HG03442 (cell line): ENCODE measurements at regions not wholly inside any gene's neighbourhood (a gene's known extent, or its start where the extent isn't known, plus 50 kb on each side); places are given as distances from the start of the nearest gene placed in this dataset.

Experiments used
- ATAC-seq: cut with Tn5 transposase; IDR thresholded peaks from one replicate; pipeline ENCODE4 v1.9.1; 2021; ENCODE audit warnings: mild to moderate bottlenecking, moderate library complexity; ENCODE audit not compliant: unreplicated experiment

DNA sequence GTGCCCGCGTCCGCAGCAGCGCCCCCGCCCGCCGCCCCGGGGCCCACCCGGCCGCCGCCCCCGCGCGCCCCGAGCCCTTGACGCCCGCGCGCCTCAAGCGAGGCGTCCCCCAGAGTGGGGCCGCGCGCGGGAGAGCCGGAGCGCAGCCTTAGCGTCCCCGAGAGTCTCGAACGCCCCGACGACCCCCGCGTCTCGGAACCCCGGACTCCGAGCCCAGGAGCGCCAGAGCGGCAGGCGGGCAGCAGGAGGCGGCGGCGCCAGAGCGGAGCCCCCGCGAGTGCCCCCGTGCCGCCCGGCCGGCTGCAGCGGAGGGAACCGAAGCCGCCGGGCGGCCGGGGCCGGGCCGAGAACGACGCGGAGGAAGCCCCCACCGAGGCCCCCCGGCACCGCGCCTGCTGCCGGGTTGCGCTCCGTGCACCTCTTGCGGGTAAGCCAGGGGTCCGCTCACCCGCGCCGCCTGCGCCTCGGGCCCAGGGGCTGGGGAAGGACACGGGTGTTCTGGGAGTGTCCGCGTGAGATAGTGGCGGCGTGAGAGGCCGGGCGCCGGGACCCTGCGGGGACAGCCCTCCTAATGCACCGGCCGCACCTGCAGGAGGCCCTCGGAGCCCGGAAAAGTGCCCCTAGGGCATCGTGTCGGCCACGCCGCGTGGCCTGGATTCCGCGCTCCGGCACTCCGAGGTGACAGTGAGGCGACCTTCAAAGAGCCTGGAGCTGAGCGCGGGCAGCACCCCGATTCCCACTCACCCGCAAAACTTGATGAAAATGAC is 52.0 kb upstream of the ULK4 start:
- peak; percentile 9 for ATAC-seq

DNA sequence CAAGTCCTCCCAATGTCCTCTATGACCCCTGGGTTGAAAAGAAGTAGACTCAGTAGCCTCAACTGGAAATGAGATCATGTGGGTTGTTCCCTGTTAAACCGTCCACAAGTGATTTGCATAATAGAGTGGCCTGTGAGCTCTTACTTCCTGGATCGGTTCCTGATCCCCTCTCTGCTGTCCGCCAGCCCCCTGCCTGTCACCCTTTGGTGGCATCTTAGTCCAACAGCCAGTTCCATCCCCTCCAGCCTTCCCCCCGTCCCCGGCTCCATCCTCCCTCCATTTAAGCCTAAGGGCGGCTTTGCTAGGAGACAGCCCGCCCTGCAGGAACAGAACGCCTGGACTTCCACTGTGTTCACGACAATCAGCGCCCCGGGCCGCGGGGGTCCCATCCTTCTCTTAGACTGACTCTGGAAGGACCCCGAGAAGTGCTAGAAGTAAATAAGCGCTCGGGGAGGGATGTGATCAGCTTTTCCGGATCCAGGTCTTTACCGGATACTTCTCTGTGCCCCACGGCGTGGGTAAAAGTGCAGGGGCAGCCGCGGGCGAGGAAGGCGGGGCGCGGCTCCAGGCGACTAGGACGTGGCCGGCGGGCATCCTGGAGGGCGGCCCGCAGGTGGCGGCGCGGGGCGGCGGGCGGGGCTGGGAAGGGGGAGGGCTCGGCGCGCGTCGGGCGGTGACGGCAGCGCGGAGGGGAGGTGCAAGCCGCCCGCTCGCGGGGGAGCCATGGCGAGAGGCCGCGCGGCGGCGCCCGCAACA is 51.2 kb upstream of the ULK4 start:
- ATAC-seq = peak; percentile 71

DNA sequence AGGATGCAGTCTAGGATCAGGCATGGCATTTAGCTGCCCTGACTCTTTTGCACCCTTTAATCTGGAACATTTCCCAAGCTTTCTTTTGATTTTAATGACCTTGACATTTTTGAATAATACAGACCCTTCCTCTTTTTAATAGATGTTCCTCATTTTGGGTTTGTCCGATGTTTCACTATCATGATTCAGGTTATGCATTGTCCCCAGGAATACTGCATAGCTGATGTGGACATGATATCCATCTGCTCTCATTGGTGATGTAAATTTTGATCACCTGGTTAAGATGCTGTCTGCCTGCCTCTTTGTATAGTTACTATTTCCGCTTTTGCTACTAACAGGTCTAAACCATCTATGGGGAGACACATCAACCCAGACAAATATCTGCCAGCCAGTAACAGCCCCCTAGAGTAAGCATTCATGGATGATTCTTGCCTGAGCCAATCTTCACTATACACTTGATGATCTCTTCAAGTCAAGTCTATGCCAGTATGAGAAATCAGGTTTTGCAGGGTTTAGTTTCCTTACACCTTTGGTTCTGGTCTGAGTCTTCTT is 50.6 kb upstream of the ULK4 start:
- peak; percentile 26 for ATAC-seq
